Gastroesophageal sphincter (tissue), 3 donors: ENCODE measurements at regions not wholly inside any gene's neighbourhood (a gene's known extent, or its start where the extent isn't known, plus 50 kb on each side); places are given as distances from the start of the nearest gene placed in this dataset.

ENCODE experiments used
- EP300 ChIP-seq: sonication (generic); formaldehyde crosslinking; IDR thresholded peaks from one replicate; pipeline ENCODE4 v1.6.1; 2017; ENCODE audit warnings: antibody characterized with exemption, mild to moderate bottlenecking
- POLR2A ChIP-seq, 2 donors: fragments of 450-650 bp; IDR thresholded peaks; one replicate each; pipeline ENCODE4 v1.6.1; 2017; ENCODE audit warnings: antibody characterized with exemption in 2 of 2, mild to moderate bottlenecking in 2 of 2, moderate library complexity in 1 of 2
- POLR2AphosphoS5 ChIP-seq: sonication (generic); formaldehyde crosslinking; IDR thresholded peaks from one replicate; pipeline ENCODE4 v1.6.1; 2017; ENCODE audit warnings: antibody characterized with exemption
- TF ChIP-seq, protein P1 (sequence below), 4 experiments: fragments of 200-600 bp in 2 of 4; fragments of 450-650 bp in 2 of 4; sonication (generic) in 1 of 4; IDR thresholded peaks; one replicate each; pipeline ENCODE4 v1.5.1; 2017 to 2019; ENCODE audit warnings: antibody characterized with exemption in 4 of 4, mild to moderate bottlenecking in 2 of 4, moderate library complexity in 2 of 4

DNA sequence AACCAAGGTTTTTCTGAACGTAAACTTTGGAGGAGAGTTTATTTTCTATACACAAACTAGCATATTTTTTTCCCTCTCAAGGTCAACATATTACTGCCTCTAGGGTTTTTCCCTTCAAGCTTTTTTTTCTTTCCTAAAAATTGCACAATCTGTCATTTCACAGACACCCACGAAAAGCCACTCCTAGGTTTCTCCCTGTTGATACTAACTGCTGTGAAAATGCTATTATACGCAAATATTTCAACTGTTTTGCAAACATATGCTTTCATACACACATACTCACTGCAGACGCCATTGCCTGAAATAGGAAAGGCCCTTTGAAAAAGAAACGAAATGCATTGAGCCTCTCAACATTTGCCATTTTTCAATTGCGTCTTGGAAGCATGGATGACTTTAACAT, 333.0 kb downstream of the CD83 start:
- TF ChIP-seq, protein P1, sequence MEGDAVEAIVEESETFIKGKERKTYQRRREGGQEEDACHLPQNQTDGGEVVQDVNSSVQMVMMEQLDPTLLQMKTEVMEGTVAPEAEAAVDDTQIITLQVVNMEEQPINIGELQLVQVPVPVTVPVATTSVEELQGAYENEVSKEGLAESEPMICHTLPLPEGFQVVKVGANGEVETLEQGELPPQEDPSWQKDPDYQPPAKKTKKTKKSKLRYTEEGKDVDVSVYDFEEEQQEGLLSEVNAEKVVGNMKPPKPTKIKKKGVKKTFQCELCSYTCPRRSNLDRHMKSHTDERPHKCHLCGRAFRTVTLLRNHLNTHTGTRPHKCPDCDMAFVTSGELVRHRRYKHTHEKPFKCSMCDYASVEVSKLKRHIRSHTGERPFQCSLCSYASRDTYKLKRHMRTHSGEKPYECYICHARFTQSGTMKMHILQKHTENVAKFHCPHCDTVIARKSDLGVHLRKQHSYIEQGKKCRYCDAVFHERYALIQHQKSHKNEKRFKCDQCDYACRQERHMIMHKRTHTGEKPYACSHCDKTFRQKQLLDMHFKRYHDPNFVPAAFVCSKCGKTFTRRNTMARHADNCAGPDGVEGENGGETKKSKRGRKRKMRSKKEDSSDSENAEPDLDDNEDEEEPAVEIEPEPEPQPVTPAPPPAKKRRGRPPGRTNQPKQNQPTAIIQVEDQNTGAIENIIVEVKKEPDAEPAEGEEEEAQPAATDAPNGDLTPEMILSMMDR (IDR thresholded peaks at IDR 0.05): no peak
- TF ChIP-seq POLR2A (IDR thresholded peaks at IDR 0.05) (no peak), POLR2AphosphoS5 (no peak), EP300 (no peak)
